K562 (cell line): ENCODE measurements at regions not wholly inside any gene's neighbourhood (a gene's known extent, or its start where the extent isn't known, plus 50 kb on each side); places are given as distances from the start of the nearest gene placed in this dataset.

Experiments
- ATAC-seq: fragments of 200-7000 bp; cut with Tn5 transposase; 3 replicates; pipeline ENCODE4 v1.9.1; 2020; ENCODE audit warnings: moderate library complexity
- BruUV-seq: library from RNA; stranded (reverse); fragments of 400-500 nt; replicated peaks from 2 replicates; lab custom pipeline; 2021; lab: Mats Ljungman, UMichigan
- CTCF ChIA-PET: fragments of 300-600 bp; formaldehyde crosslinking; extraction: SDS; loops from one replicate; lab custom pipeline; 2021; ENCODE audit warnings: low intra/inter-chr PET ratio; lab: Yijun Ruan, JAX
- POLR2A ChIA-PET: fragments of 300-600, 350-650 bp; sonication (Branson Sonifier 250); formaldehyde crosslinking; extraction: SDS; loops from one replicate; lab custom pipeline; 2021; ENCODE audit warnings: antibody characterized with exemption, inconsistent platforms; lab: Yijun Ruan, JAX
- DNase-seq, 4 experiments: peaks; one replicate each; pipeline versions ENCODE4 v3.0.0 to v3.0.0-alpha.2; 2011 to 2018; ENCODE audit warnings: low spot score in 3 of 4, mixed read lengths in 3 of 4; ENCODE audit errors: extremely low read depth in 1 of 4
- FAIRE-seq: peaks from 2 replicates; lab custom pipeline; 2011; peaks lifted over from hg19 to GRCh38; lab: Jason Lieb, UNC
- H2AFZ ChIP-seq: 2 replicates; pipeline ENCODE4 v1.6.0; 2011; ENCODE audit warnings: low read depth, low read length, control low read depth, inconsistent platforms
- H3K27ac ChIP-seq: fragments of 200-600 bp; 3 replicates; pipeline ENCODE4 v1.8.0; 2011; ENCODE audit warnings: low read depth, mild to moderate bottlenecking, control low read depth, inconsistent platforms, low read length, moderate library complexity, mixed read lengths; ENCODE audit errors: extremely low read depth
- H3K27me3 ChIP-seq, 2 experiments: fragments of 300-600 bp in 1 of 2; 2 replicates in 1 of 2; 3 replicates in 1 of 2; pipeline versions ENCODE4 v1.6.0 to v1.8.0; 2011; ENCODE audit warnings: inconsistent platforms in 2 of 2, low read length in 2 of 2, mild to moderate bottlenecking in 1 of 2, mixed read lengths in 1 of 2, moderate library complexity in 1 of 2; ENCODE audit not compliant: control insufficient read depth in 2 of 2, insufficient read depth in 2 of 2
- H3K36me3 ChIP-seq: fragments of 300-600 bp; 3 replicates; pipeline ENCODE4 v1.8.0; 2011; ENCODE audit warnings: mild to moderate bottlenecking, low read length, inconsistent platforms; ENCODE audit not compliant: control insufficient read depth, insufficient read depth
- H3K4me1 ChIP-seq, 2 experiments: fragments of 200-600 bp in 1 of 2; replicated peaks in 1 of 2; 2 replicates in 1 of 2; 3 replicates in 1 of 2; pipeline versions ENCODE4 v1.5.1 to v1.8.0; 2011; ENCODE audit warnings: inconsistent platforms in 2 of 2, low read length in 2 of 2, mild to moderate bottlenecking in 1 of 2, mixed read lengths in 1 of 2, moderate library complexity in 1 of 2; ENCODE audit not compliant: control insufficient read depth in 2 of 2, insufficient read depth in 2 of 2
- H3K4me2 ChIP-seq: 2 replicates; pipeline ENCODE4 v1.6.1; 2011; ENCODE audit warnings: low read length, control low read depth, inconsistent platforms, mixed read lengths; ENCODE audit not compliant: insufficient read depth
- H3K4me3 ChIP-seq: fragments of 200-600 bp; sonication (generic), shearing (Covaris generic); 2 replicates; pipeline ENCODE4 v1.5.1; 2016; ENCODE audit warnings: control low read depth, inconsistent platforms
- H3K79me2 ChIP-seq: fragments of 200-600 bp; 3 replicates; pipeline ENCODE4 v1.8.0; 2011; ENCODE audit warnings: low read length, inconsistent platforms; ENCODE audit not compliant: control insufficient read depth, insufficient read depth
- H3K9ac ChIP-seq, 2 experiments: 2 replicates each; pipeline versions ENCODE4 v1.6.0 to v1.6.1; 2011; ENCODE audit warnings: low read depth in 2 of 2, low read length in 2 of 2, control low read depth in 1 of 2, inconsistent platforms in 1 of 2, mild to moderate bottlenecking in 1 of 2, mixed read lengths in 1 of 2; ENCODE audit not compliant: insufficient read depth in 1 of 2
- H3K9me1 ChIP-seq: one replicate; pipeline ENCODE4 v1.6.0; 2011; ENCODE audit warnings: inconsistent platforms, mild to moderate bottlenecking, low read length, moderate library complexity; ENCODE audit not compliant: control insufficient read depth, insufficient read depth
- H3K9me3 ChIP-seq: replicated peaks from 2 replicates; pipeline ENCODE4 v1.5.1; 2011; ENCODE audit warnings: low read depth, low read length, inconsistent platforms; ENCODE audit not compliant: control insufficient read depth, insufficient read depth
- H4K20me1 ChIP-seq: replicated peaks from 2 replicates; pipeline ENCODE4 v1.6.1; 2011; ENCODE audit warnings: low read length, inconsistent platforms, mixed read lengths; ENCODE audit not compliant: control insufficient read depth, insufficient read depth
- ZNF583 ChIP-seq: fragments of 250-450 bp; sonication (Bioruptor Pico); IDR thresholded peaks from 2 replicates; pipeline ENCODE4 v1.4.0; 2020
- WGBS: fragments of 100-300 bp; shearing (Covaris generic); methylation state at CpG from one replicate; pipeline ENCODE4 v1.1.6; 2016; ENCODE audit warnings: low coverage, mixed read lengths; ENCODE audit not compliant: insufficient coverage; ENCODE audit errors: missing lambda C conversion rate; 5-methylcytosine and 5-hydroxymethylcytosine counted together
- in situ Hi-C: fragments of 300-500 bp; cut with MboI; formaldehyde crosslinking; loops from 4 replicates; pipeline ENCODE4 v1.15.0; 2018; ENCODE audit warnings: inconsistent platforms, mixed read lengths
- intact Hi-C: fragments of 100-400 bp; cut with micrococcal nuclease; formaldehyde crosslinking; loops from 2 replicates; pipeline ENCODE4 v1.14.2; 2022
- TF ChIP-seq, protein P1 (sequence below), 3 experiments: fragments of 200-800 bp in 1 of 3; fragments of 250-450 bp in 1 of 3; fragments of 450-650 bp in 1 of 3; sonication (Bioruptor Pico) in 1 of 3; sonication (Bioruptor generic) in 1 of 3; formaldehyde crosslinking in 1 of 3; IDR thresholded peaks; 2 replicates each; pipeline versions ENCODE4 v1.6.1 to v1.8.0; 2016 to 2022; ENCODE audit warnings: mild to moderate bottlenecking in 2 of 3, missing genetic modification characterization in 2 of 3, missing compliant biosample characterization in 1 of 3, moderate library complexity in 1 of 3

- Histone ChIP-seq H3K4me2 (no peak overlapping the region), H3K27ac (no peak overlapping the region), H3K4me1 (no peaks in the 10 kb centered on the region), H3K79me2 (no peaks in the 10 kb centered on the region), H3K9me1 (no peaks in the 10 kb centered on the region), H3K9ac (no peak overlapping the region), H2AFZ (no peak overlapping the region), H4K20me1 (no peaks in the 10 kb centered on the region), H3K4me3 (no peak overlapping the region), H3K36me3 (no peaks in the 10 kb centered on the region), H3K9me3 (no peaks in the 10 kb centered on the region), H3K27me3 (no peaks in the 10 kb centered on the region)
- no TSS peak for BruUV-seq
- DNase-seq, result no peak
- ATAC-seq, result no peak
- intact Hi-C loops, result no loop called here
- FAIRE-seq, result no peak
- CTCF ChIA-PET, result no interaction called here
- TF ChIP-seq ZNF583 (CRISPR knock-in tag), result no peak
- TF ChIP-seq, protein P1, sequence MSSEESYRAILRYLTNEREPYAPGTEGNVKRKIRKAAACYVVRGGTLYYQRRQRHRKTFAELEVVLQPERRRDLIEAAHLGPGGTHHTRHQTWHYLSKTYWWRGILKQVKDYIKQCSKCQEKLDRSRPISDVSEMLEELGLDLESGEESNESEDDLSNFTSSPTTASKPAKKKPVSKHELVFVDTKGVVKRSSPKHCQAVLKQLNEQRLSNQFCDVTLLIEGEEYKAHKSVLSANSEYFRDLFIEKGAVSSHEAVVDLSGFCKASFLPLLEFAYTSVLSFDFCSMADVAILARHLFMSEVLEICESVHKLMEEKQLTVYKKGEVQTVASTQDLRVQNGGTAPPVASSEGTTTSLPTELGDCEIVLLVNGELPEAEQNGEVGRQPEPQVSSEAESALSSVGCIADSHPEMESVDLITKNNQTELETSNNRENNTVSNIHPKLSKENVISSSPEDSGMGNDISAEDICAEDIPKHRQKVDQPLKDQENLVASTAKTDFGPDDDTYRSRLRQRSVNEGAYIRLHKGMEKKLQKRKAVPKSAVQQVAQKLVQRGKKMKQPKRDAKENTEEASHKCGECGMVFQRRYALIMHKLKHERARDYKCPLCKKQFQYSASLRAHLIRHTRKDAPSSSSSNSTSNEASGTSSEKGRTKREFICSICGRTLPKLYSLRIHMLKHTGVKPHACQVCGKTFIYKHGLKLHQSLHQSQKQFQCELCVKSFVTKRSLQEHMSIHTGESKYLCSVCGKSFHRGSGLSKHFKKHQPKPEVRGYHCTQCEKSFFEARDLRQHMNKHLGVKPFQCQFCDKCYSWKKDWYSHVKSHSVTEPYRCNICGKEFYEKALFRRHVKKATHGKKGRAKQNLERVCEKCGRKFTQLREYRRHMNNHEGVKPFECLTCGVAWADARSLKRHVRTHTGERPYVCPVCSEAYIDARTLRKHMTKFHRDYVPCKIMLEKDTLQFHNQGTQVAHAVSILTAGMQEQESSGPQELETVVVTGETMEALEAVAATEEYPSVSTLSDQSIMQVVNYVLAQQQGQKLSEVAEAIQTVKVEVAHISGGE (CRISPR knock-in tag; IDR thresholded peaks at IDR 0.05), result no peak
- in situ Hi-C loops, result no loop called here
- 0% methylated on average over 2 of the region's 2 CpGs for WGBS
- POLR2A ChIA-PET, result interaction anchor here (0.6 to 0.7 kb wide), 2 partner anchors 12 to 31 kb away, joined by 3 to 4 read pairs; no protein-coding TSS in a partner anchor
Measured at GRCh38 chr6:71399279-71399678, 110.7 kb downstream of the OGFRL1 start.
